ENCODE measurements at regions not wholly inside any gene's neighbourhood (a gene's known extent, or its start where the extent isn't known, plus 50 kb on each side); places are given as distances from the start of the nearest gene placed in this dataset.

GRCh38 chr4:178293601-178294000, 851.4 kb upstream of the AGA start:
- TF ChIP-seq CTCF (conservative IDR thresholded peaks at IDR 0.05) (no peak), ZFX (IDR thresholded peaks at IDR 0.05) (no peak)

Measured in C4-2B (cell line).